H9 (cell line): ENCODE measurements at regions not wholly inside any gene's neighbourhood (a gene's known extent, or its start where the extent isn't known, plus 50 kb on each side); places are given as distances from the start of the nearest gene placed in this dataset.

Experiments used
- DNase-seq: peaks from one replicate; pipeline ENCODE4 v3.0.0-alpha.2; 2017
- H2AFZ ChIP-seq: one replicate; pipeline ENCODE4 v1.6.1; 2013; ENCODE audit warnings: mild to moderate bottlenecking, low read length, control low read depth, moderate library complexity
- H2AK5ac ChIP-seq: 2 replicates; pipeline ENCODE4 v1.6.1; 2013; ENCODE audit warnings: low read length, control low read depth, mixed read lengths; ENCODE audit not compliant: insufficient read length
- H2BK120ac ChIP-seq: one replicate; pipeline ENCODE4 v1.6.1; 2013; ENCODE audit warnings: low read depth, mild to moderate bottlenecking, low read length, control low read depth, inconsistent platforms; ENCODE audit not compliant: poor library complexity, severe bottlenecking
- H2BK12ac ChIP-seq: 2 replicates; pipeline ENCODE4 v1.6.1; 2013; ENCODE audit warnings: low read length, control low read depth, mixed read lengths, low read depth; ENCODE audit not compliant: insufficient read length
- H2BK15ac ChIP-seq: 2 replicates; pipeline ENCODE4 v1.6.1; 2013; ENCODE audit warnings: low read depth, low read length, control low read depth
- H2BK20ac ChIP-seq: one replicate; pipeline ENCODE4 v1.6.1; 2013; ENCODE audit warnings: low read depth, mild to moderate bottlenecking, low read length, control low read depth, inconsistent platforms; ENCODE audit not compliant: poor library complexity, severe bottlenecking
- H2BK5ac ChIP-seq: 2 replicates; pipeline ENCODE4 v1.6.1; 2013; ENCODE audit warnings: low read length, control low read depth, mixed read lengths; ENCODE audit not compliant: insufficient read length
- H3K14ac ChIP-seq: 2 replicates; pipeline ENCODE4 v1.6.1; 2013; ENCODE audit warnings: low read length, control low read depth; ENCODE audit not compliant: insufficient read depth
- H3K18ac ChIP-seq: 2 replicates; pipeline ENCODE4 v1.6.1; 2013; ENCODE audit warnings: low read depth, mild to moderate bottlenecking, mixed read lengths, low read length, control low read depth; ENCODE audit not compliant: insufficient read length
- H3K23ac ChIP-seq: 2 replicates; pipeline ENCODE4 v1.6.1; 2013; ENCODE audit warnings: low read length, control low read depth, mixed read lengths, low read depth; ENCODE audit not compliant: insufficient read length
- H3K23me2 ChIP-seq: 2 replicates; pipeline ENCODE4 v1.6.1; 2013; ENCODE audit warnings: low read depth, mild to moderate bottlenecking, mixed read lengths, low read length, control low read depth; ENCODE audit not compliant: insufficient read length, poor library complexity, severe bottlenecking
- H3K27ac ChIP-seq: 2 replicates; pipeline ENCODE4 v1.5.1; 2013; ENCODE audit warnings: low read length, control low read depth, mixed read lengths, low read depth; ENCODE audit not compliant: insufficient read length
- H3K27me3 ChIP-seq: 2 replicates; pipeline ENCODE4 v1.6.1; 2013; ENCODE audit warnings: low read length, control low read depth, inconsistent platforms; ENCODE audit not compliant: insufficient read depth
- H3K4ac ChIP-seq: 2 replicates; pipeline ENCODE4 v1.6.1; 2013; ENCODE audit warnings: low read depth, mild to moderate bottlenecking, control low read depth, inconsistent platforms, low read length, moderate library complexity
- H3K4me1 ChIP-seq: 2 replicates; pipeline ENCODE4 v1.6.1; 2013; ENCODE audit warnings: low read length, control low read depth, inconsistent platforms; ENCODE audit not compliant: insufficient read depth
- H3K4me2 ChIP-seq: 2 replicates; pipeline ENCODE4 v1.6.1; 2013; ENCODE audit warnings: low read length, control low read depth, mixed read lengths; ENCODE audit not compliant: insufficient read length, insufficient read depth
- H3K56ac ChIP-seq: 2 replicates; pipeline ENCODE4 v1.6.1; 2013; ENCODE audit warnings: low read depth, mild to moderate bottlenecking, mixed read lengths, low read length, control low read depth; ENCODE audit not compliant: insufficient read length
- H3K79me1 ChIP-seq: 2 replicates; pipeline ENCODE4 v1.6.1; 2013; ENCODE audit warnings: low read depth, mild to moderate bottlenecking, moderate library complexity, low read length, control low read depth, inconsistent platforms; ENCODE audit not compliant: insufficient read depth, poor library complexity, severe bottlenecking
- H3K79me2 ChIP-seq: 2 replicates; pipeline ENCODE4 v1.6.1; 2013; ENCODE audit warnings: low read length, control low read depth, inconsistent platforms; ENCODE audit not compliant: insufficient read depth
- H3K9ac ChIP-seq: 2 replicates; pipeline ENCODE4 v1.6.1; 2013; ENCODE audit warnings: low read length, control low read depth, mixed read lengths; ENCODE audit not compliant: insufficient read length; ENCODE audit errors: extremely low read depth
- H3K9me3 ChIP-seq: one replicate; pipeline ENCODE4 v1.6.1; 2013; ENCODE audit warnings: low read depth, low read length, inconsistent platforms; ENCODE audit not compliant: control insufficient read depth
- H3T11ph ChIP-seq: one replicate; pipeline ENCODE4 v1.6.1; 2013; ENCODE audit warnings: mild to moderate bottlenecking, low read length, control low read depth, inconsistent platforms
- H4K20me1 ChIP-seq: one replicate; pipeline ENCODE4 v1.6.1; 2013; ENCODE audit not compliant: control insufficient read depth, insufficient read length, insufficient read depth
- H4K5ac ChIP-seq: 2 replicates; pipeline ENCODE4 v1.6.1; 2013; ENCODE audit warnings: low read depth, mild to moderate bottlenecking, mixed read lengths, low read length, control low read depth; ENCODE audit not compliant: insufficient read length
- H4K8ac ChIP-seq: replicated peaks from 2 replicates; pipeline ENCODE4 v1.6.1; 2013; ENCODE audit warnings: low read length, control low read depth, mixed read lengths, low read depth; ENCODE audit not compliant: insufficient read length
- H4K91ac ChIP-seq: 2 replicates; pipeline ENCODE4 v1.6.1; 2013; ENCODE audit warnings: low read depth, mild to moderate bottlenecking, moderate library complexity, mixed read lengths, low read length, control low read depth; ENCODE audit not compliant: insufficient read length
- H3K27ac Mint-ChIP-seq, 3 experiments: 2 replicates in 2 of 3; 3 replicates in 1 of 3; pipeline ENCODE4 v1.8.0; 2020 to 2021; ENCODE audit warnings: mixed read lengths in 3 of 3, mild to moderate bottlenecking in 1 of 3, moderate library complexity in 1 of 3
- H3K27me3 Mint-ChIP-seq: 2 replicates; pipeline ENCODE4 v1.8.0; 2021; ENCODE audit warnings: low read depth, mild to moderate bottlenecking, moderate library complexity, mixed read lengths
- H3K36me3 Mint-ChIP-seq, 3 experiments: 2 replicates in 2 of 3; 3 replicates in 1 of 3; pipeline ENCODE4 v1.8.0; 2020 to 2021; ENCODE audit warnings: low read depth in 3 of 3, mixed read lengths in 3 of 3; ENCODE audit not compliant: insufficient read depth in 1 of 3
- H3K4me1 Mint-ChIP-seq, 2 experiments: 2 replicates each; pipeline ENCODE4 v1.8.0; 2020; ENCODE audit warnings: mixed read lengths in 2 of 2
- H3K4me3 Mint-ChIP-seq, 2 experiments: 2 replicates in 1 of 2; 3 replicates in 1 of 2; pipeline ENCODE4 v1.8.0; 2020 to 2021; ENCODE audit warnings: mild to moderate bottlenecking in 2 of 2, mixed read lengths in 2 of 2, moderate library complexity in 1 of 2
- H3K9me3 Mint-ChIP-seq, 2 experiments: 2 replicates in 1 of 2; 3 replicates in 1 of 2; pipeline ENCODE4 v1.8.0; 2020; ENCODE audit warnings: mild to moderate bottlenecking in 2 of 2, mixed read lengths in 2 of 2, moderate library complexity in 1 of 2
- WGBS: extraction: QIAGEN DNeasy Blood & Tissue Kit; methylation state at CpG from one replicate; pipeline ENCODE4 v1.1.7; 2013; ENCODE audit warnings: missing lambda C conversion rate, low lambda C conversion rate, mixed read lengths; ENCODE audit not compliant: insufficient read length; ENCODE audit errors: extremely low coverage; 5-methylcytosine and 5-hydroxymethylcytosine counted together
- TF ChIP-seq, protein P1 (sequence below): fragments of 200-600 bp; sonication (generic); conservative IDR thresholded peaks from 3 replicates; pipeline ENCODE4 v1.8.0; 2021; ENCODE audit warnings: antibody characterized with exemption, mild to moderate bottlenecking

DNA sequence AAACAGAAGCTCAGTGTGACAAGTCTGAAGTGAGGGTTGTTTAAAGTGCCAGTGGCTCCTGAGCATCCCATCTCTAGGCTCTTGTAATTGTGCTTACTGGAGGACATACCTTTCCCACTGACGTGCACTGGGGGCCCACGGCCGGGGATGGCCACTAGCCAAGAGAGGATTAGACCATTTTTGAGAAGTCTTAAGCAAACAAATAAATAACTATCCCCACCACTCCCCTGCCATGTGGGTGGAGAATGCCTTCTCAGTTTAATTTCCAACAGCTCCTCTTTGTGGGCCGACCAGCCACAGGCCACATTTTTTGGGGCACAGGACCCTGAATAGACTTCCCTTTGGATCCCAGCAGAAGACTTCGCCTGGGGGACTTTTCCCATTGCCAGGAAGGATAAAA lies 125.0 kb upstream of the MSX1 start:
- Histone ChIP-seq H3K14ac (no peak overlapping the region), H4K5ac (no peak overlapping the region), H4K8ac (no peak overlapping the region), H4K20me1 (no peaks in the 10 kb centered on the region), H3K79me1 (no peaks in the 10 kb centered on the region), H4K91ac (no peak overlapping the region), H2AK5ac (no peak overlapping the region), H3K23ac (no peak overlapping the region), H3K9ac (no peak overlapping the region), H3K9me3 (no peaks in the 10 kb centered on the region), H3K27ac (no peak overlapping the region), H3K18ac (no peak overlapping the region), H2BK5ac (no peak overlapping the region), H3K79me2 (no peaks in the 10 kb centered on the region), H3K4ac (no peak overlapping the region), H3K56ac (no peak overlapping the region), H2BK12ac (no peak overlapping the region), H3T11ph (no peak overlapping the region), H3K4me1 (no peaks in the 10 kb centered on the region), H2AFZ (no peak overlapping the region), H3K23me2 (no peaks in the 10 kb centered on the region), H3K27me3 (no peaks in the 10 kb centered on the region), H2BK120ac (no peak overlapping the region), H3K4me2 (no peak overlapping the region), H2BK20ac (no peak overlapping the region), H2BK15ac (no peak overlapping the region)
- H3K36me3 Mint-ChIP-seq = no peaks in the 10 kb centered on the region
- H3K27me3 Mint-ChIP-seq = peaks cover 25% of the 10 kb centered on the region
- peaks cover 4 to 11% of the 10 kb centered on the region in 2 experiments; a peak in 3 of 4 replicates for H3K4me1 Mint-ChIP-seq
- no CpG with 5 or more reads among the region's 5 CpGs for WGBS
- H3K27ac Mint-ChIP-seq = no peak overlapping the region
- H3K4me3 Mint-ChIP-seq = no peak overlapping the region
- H3K9me3 Mint-ChIP-seq = no peaks in the 10 kb centered on the region
- no peak for DNase-seq
- TF ChIP-seq, protein P1, sequence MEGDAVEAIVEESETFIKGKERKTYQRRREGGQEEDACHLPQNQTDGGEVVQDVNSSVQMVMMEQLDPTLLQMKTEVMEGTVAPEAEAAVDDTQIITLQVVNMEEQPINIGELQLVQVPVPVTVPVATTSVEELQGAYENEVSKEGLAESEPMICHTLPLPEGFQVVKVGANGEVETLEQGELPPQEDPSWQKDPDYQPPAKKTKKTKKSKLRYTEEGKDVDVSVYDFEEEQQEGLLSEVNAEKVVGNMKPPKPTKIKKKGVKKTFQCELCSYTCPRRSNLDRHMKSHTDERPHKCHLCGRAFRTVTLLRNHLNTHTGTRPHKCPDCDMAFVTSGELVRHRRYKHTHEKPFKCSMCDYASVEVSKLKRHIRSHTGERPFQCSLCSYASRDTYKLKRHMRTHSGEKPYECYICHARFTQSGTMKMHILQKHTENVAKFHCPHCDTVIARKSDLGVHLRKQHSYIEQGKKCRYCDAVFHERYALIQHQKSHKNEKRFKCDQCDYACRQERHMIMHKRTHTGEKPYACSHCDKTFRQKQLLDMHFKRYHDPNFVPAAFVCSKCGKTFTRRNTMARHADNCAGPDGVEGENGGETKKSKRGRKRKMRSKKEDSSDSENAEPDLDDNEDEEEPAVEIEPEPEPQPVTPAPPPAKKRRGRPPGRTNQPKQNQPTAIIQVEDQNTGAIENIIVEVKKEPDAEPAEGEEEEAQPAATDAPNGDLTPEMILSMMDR = no peak
